Mammary epithelial cell (primary cell): ENCODE measurements at regions not wholly inside any gene's neighbourhood (a gene's known extent, or its start where the extent isn't known, plus 50 kb on each side); places are given as distances from the start of the nearest gene placed in this dataset.

Experiments used
- CTCF ChIP-seq, 2 donors: IDR thresholded peaks in 1 of 2; conservative IDR thresholded peaks in 1 of 2; 2 replicates each; pipeline ENCODE4 v1.5.1; 2011 to 2012; ENCODE audit warnings: inconsistent platforms in 2 of 2, low read length in 2 of 2, mild to moderate bottlenecking in 2 of 2, control low read depth in 1 of 2, low read depth in 1 of 2; ENCODE audit not compliant: insufficient read depth in 1 of 2; ENCODE audit errors: extremely low read depth in 1 of 2
- EZH2 ChIP-seq: IDR thresholded peaks from 2 replicates; pipeline ENCODE4 v1.6.1; 2012; ENCODE audit warnings: low read length, inconsistent platforms, borderline replicate concordance

GRCh38 chr5:165104611-165105010, 1599.2 kb downstream of the MAT2B start:
- no peak for TF ChIP-seq CTCF (conservative IDR thresholded peaks at IDR 0.05 in 1 of 2, IDR thresholded peaks at IDR 0.05 in 1 of 2; ENCODE audit: extremely low read depth in 1 of 2, insufficient read depth in 1 of 2, low read depth in 1 of 2, low read length in 2 of 2)
- TF ChIP-seq EZH2: no peak
